ENCODE measurements at regions not wholly inside any gene's neighbourhood (a gene's known extent, or its start where the extent isn't known, plus 50 kb on each side); places are given as distances from the start of the nearest gene placed in this dataset.

DNA sequence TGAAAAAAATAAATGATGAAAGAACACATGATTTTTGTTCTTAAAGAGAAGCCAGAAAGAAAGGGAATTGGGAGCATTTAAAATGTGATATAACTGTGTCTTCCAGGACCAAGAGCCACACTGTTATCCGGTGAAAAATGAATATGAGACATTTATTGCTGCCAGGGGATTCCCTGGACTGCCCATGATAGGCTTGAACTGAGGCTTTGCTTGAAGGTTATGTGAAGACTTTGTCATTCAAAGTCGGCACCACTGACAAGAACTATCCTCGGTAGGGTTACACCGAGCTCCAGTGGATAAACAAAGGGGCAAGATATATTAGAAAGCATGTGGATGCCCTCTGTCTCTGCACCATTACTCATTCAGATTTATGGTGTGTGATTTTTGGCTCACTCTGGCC is 125.4 kb upstream of the MINDY3 start:
- H3K4me1 ChIP-seq: no peaks in the 10 kb centered on the region
- no peaks in the 10 kb centered on the region for H3K27me3 ChIP-seq
- DNase-seq (ENCODE audit: low spot score in 2 of 2): no peak
- H3K27ac ChIP-seq: no peak overlapping the region
- H3K36me3 ChIP-seq: no peaks in the 10 kb centered on the region
- no peaks in the 10 kb centered on the region for H3K9me3 ChIP-seq
- TF ChIP-seq POLR2A (IDR thresholded peaks at IDR 0.05) (no peak), POLR2AphosphoS5 (IDR thresholded peaks at IDR 0.05) (no peak)
- TF ChIP-seq, protein P1, sequence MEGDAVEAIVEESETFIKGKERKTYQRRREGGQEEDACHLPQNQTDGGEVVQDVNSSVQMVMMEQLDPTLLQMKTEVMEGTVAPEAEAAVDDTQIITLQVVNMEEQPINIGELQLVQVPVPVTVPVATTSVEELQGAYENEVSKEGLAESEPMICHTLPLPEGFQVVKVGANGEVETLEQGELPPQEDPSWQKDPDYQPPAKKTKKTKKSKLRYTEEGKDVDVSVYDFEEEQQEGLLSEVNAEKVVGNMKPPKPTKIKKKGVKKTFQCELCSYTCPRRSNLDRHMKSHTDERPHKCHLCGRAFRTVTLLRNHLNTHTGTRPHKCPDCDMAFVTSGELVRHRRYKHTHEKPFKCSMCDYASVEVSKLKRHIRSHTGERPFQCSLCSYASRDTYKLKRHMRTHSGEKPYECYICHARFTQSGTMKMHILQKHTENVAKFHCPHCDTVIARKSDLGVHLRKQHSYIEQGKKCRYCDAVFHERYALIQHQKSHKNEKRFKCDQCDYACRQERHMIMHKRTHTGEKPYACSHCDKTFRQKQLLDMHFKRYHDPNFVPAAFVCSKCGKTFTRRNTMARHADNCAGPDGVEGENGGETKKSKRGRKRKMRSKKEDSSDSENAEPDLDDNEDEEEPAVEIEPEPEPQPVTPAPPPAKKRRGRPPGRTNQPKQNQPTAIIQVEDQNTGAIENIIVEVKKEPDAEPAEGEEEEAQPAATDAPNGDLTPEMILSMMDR (IDR thresholded peaks at IDR 0.05): no peak
- H3K4me3 ChIP-seq: no peak overlapping the region
- intact Hi-C loops (cut with DNase I; ENCODE audit: low total_unique reads): loop anchor here (2.0 kb wide), 1 partner anchor 45 kb away; no protein-coding TSS in a partner anchor

DNA sequence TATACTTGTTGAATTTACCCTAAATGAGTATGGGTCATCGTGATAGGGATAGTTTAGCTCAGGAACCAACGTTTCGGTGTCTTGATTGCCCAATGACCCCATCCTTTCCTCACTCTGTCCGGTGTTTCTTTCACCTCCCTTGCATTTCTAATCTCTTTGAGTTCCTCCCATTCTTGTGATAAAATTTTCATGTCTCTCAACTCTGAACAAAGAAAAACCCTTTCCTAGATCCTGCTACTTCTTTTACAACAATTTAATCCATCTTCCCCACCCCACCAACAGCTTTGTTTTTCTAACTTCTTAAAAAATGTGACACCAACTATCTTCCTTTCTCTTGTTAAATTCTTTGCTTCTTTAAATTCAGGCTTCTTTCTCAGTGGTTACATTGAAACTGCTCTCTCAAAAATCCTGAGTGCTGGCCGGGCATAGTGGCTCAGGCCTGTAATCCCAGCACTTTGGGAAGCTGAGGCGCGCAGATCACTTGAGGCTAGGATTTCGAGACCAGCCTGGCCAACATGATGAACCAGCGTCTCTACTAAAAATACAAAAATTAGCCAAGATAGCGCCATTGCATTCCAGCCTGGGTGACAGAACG is 130.3 kb upstream of the MINDY3 start:
- no peak overlapping the region for H3K27ac ChIP-seq
- no peaks in the 10 kb centered on the region for H3K4me1 ChIP-seq
- H3K9me3 ChIP-seq: peaks cover 0 to 9% of the 10 kb centered on the region in 2 donors
- H3K27me3 ChIP-seq: no peaks in the 10 kb centered on the region
- H3K4me3 ChIP-seq: no peak overlapping the region
- intact Hi-C loops (cut with DNase I; ENCODE audit: low total_unique reads): no loop called here
- H3K36me3 ChIP-seq: no peaks in the 10 kb centered on the region
- no peak for DNase-seq (ENCODE audit: low spot score in 2 of 2)
- TF ChIP-seq POLR2A (IDR thresholded peaks at IDR 0.05): no peak
- TF ChIP-seq, protein P1 (IDR thresholded peaks at IDR 0.05): no peak
- TF ChIP-seq POLR2AphosphoS5 (IDR thresholded peaks at IDR 0.05): no peak

DNA sequence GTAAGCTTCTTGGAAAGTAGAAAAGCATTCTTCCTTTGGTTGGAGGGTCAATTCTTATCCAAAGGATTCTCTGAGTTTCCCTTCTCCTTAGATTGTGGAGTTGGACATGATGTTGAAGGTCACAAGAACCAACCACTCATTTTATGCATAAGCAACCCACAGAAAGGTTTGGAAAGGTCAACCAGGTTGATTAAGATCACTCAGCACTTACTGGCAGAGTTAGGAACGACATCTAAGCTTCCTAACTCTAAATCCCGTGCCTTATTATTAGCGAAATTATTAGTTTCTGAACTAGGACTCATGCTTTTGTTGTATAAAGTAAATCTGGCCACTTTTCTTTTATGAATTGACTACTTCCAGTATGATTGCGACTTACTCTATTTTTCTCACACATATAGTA is 137.0 kb upstream of the MINDY3 start:
- TF ChIP-seq POLR2A (IDR thresholded peaks at IDR 0.05): no peak
- TF ChIP-seq, protein P1 (IDR thresholded peaks at IDR 0.05): no peak
- TF ChIP-seq POLR2AphosphoS5 (IDR thresholded peaks at IDR 0.05): no peak
- H3K4me1 ChIP-seq: no peaks in the 10 kb centered on the region
- intact Hi-C loops (cut with DNase I; ENCODE audit: low total_unique reads): no loop called here
- no peak overlapping the region for H3K4me3 ChIP-seq
- peaks cover 0 to 27% of the 10 kb centered on the region in 2 donors for H3K9me3 ChIP-seq
- no peak for DNase-seq (ENCODE audit: low spot score in 2 of 2)
- H3K27ac ChIP-seq: no peak overlapping the region
- no peaks in the 10 kb centered on the region for H3K27me3 ChIP-seq
- no peaks in the 10 kb centered on the region for H3K36me3 ChIP-seq

- H3K4me1 ChIP-seq: no peaks in the 10 kb centered on the region
Observed at GRCh38 chr10:16001581-16001980, 141.3 kb upstream of the MINDY3 start.

GRCh38 chr10:16009785-16010184 is 149.5 kb upstream of the MINDY3 start:
- TF ChIP-seq POLR2A (IDR thresholded peaks at IDR 0.05) (no peak), POLR2AphosphoS5 (IDR thresholded peaks at IDR 0.05) (no peak)
- TF ChIP-seq, protein P1 (IDR thresholded peaks at IDR 0.05): no peak
- H3K27me3 ChIP-seq: no peaks in the 10 kb centered on the region
- H3K4me3 ChIP-seq: no peak overlapping the region
- no peaks in the 10 kb centered on the region for H3K4me1 ChIP-seq
- no peak for DNase-seq (ENCODE audit: low spot score in 2 of 2)
- H3K36me3 ChIP-seq: no peaks in the 10 kb centered on the region
- H3K9me3 ChIP-seq: peaks cover 0 to 7% of the 10 kb centered on the region in 2 donors
- no peak overlapping the region for H3K27ac ChIP-seq
- intact Hi-C loops (cut with DNase I; ENCODE audit: low total_unique reads): no loop called here

More at GRCh38 chr10:16001581-16001980, 141.3 kb upstream of the MINDY3 start:
- no peaks in the 10 kb centered on the region for H3K36me3 ChIP-seq
- no peak for TF ChIP-seq POLR2AphosphoS5 (IDR thresholded peaks at IDR 0.05)
- H3K27ac ChIP-seq: no peak overlapping the region
- no peak for DNase-seq (ENCODE audit: low spot score in 2 of 2)
- peaks cover 0 to 17% of the 10 kb centered on the region in 2 donors for H3K9me3 ChIP-seq
- H3K27me3 ChIP-seq: no peaks in the 10 kb centered on the region
- H3K4me3 ChIP-seq: no peak overlapping the region
- intact Hi-C loops (cut with DNase I; ENCODE audit: low total_unique reads): no loop called here

Measured in breast epithelium (tissue), 4 donors.